Muscle of leg (tissue), 3 donors: ENCODE measurements at regions not wholly inside any gene's neighbourhood (a gene's known extent, or its start where the extent isn't known, plus 50 kb on each side); places are given as distances from the start of the nearest gene placed in this dataset.

Experiments
- DNase-seq: peaks from one replicate; pipeline ENCODE4 v3.0.0; 2013
- H3K27ac ChIP-seq: one replicate; pipeline ENCODE4 v1.5.1; 2013; ENCODE audit warnings: mild to moderate bottlenecking, low read length, control low read depth
- H3K27me3 ChIP-seq: one replicate; pipeline ENCODE4 v1.6.1; 2013; ENCODE audit warnings: low read length; ENCODE audit not compliant: control insufficient read depth, insufficient read depth
- H3K36me3 ChIP-seq: one replicate; pipeline ENCODE4 v1.6.1; 2013; ENCODE audit warnings: low read length; ENCODE audit not compliant: control insufficient read depth, insufficient read depth
- H3K4me1 ChIP-seq: one replicate; pipeline ENCODE4 v1.6.1; 2013; ENCODE audit warnings: low read length; ENCODE audit not compliant: control insufficient read depth, insufficient read depth
- H3K4me3 ChIP-seq: one replicate; pipeline ENCODE4 v1.5.1; 2013; ENCODE audit warnings: low read length, control low read depth
- H3K9me3 ChIP-seq: replicated peaks from 2 replicates; pipeline ENCODE4 v1.6.1; 2013; ENCODE audit warnings: low read depth, low read length; ENCODE audit not compliant: control insufficient read depth
- WGBS: methylation state at CpG from one replicate; pipeline ENCODE4 v1.1.5; 2013; ENCODE audit warnings: missing lambda C conversion rate; ENCODE audit not compliant: insufficient coverage; 5-methylcytosine and 5-hydroxymethylcytosine counted together

GRCh38 chr18:2330764-2331163, 240.5 kb downstream of the METTL4 start:
- Histone ChIP-seq H3K4me1 (no peaks in the 10 kb centered on the region), H3K9me3 (no peaks in the 10 kb centered on the region), H3K36me3 (no peaks in the 10 kb centered on the region), H3K4me3 (no peak overlapping the region), H3K27ac (no peak overlapping the region), H3K27me3 (no peaks in the 10 kb centered on the region)
- DNase-seq, result no peak
- WGBS, result no CpG with 5 or more reads among the region's 2 CpGs

- no peak for DNase-seq
- Histone ChIP-seq H3K27ac (no peak overlapping the region), H3K4me3 (no peak overlapping the region), H3K36me3 (no peaks in the 10 kb centered on the region), H3K4me1 (no peaks in the 10 kb centered on the region), H3K27me3 (no peaks in the 10 kb centered on the region), H3K9me3 (no peaks in the 10 kb centered on the region)
- no CpG with 5 or more reads among the region's 4 CpGs for WGBS
Measured at GRCh38 chr18:2331491-2331890, 239.8 kb downstream of the METTL4 start.

- H3K27me3 ChIP-seq, result no peaks in the 10 kb centered on the region
- no peaks in the 10 kb centered on the region for H3K9me3 ChIP-seq
- H3K36me3 ChIP-seq, result no peaks in the 10 kb centered on the region
- no peak for DNase-seq
- H3K4me3 ChIP-seq, result no peak overlapping the region
- H3K27ac ChIP-seq, result no peak overlapping the region
- no peaks in the 10 kb centered on the region for H3K4me1 ChIP-seq
Measured at GRCh38 chr18:2336690-2337392, 234.5 kb downstream of the METTL4 start.

GRCh38 chr18:2337552-2338141, 233.7 kb downstream of the METTL4 start:
- H3K27ac ChIP-seq, result no peak overlapping the region
- no peaks in the 10 kb centered on the region for H3K9me3 ChIP-seq
- WGBS, result no CpG with 5 or more reads among the region's 7 CpGs
- H3K36me3 ChIP-seq, result no peaks in the 10 kb centered on the region
- H3K4me3 ChIP-seq, result no peak overlapping the region
- no peak for DNase-seq
- no peaks in the 10 kb centered on the region for H3K27me3 ChIP-seq
- H3K4me1 ChIP-seq, result no peaks in the 10 kb centered on the region

- no peak for DNase-seq
- Histone ChIP-seq H3K9me3 (no peaks in the 10 kb centered on the region), H3K27me3 (no peaks in the 10 kb centered on the region), H3K27ac (no peak overlapping the region), H3K4me3 (no peak overlapping the region), H3K4me1 (no peaks in the 10 kb centered on the region), H3K36me3 (no peaks in the 10 kb centered on the region)
- no CpG with 5 or more reads among the region's 3 CpGs for WGBS
Measured at GRCh38 chr18:2338601-2339000, 232.7 kb downstream of the METTL4 start.

GRCh38 chr18:2340335-2340734, 231.0 kb downstream of the METTL4 start:
- no peaks in the 10 kb centered on the region for H3K27me3 ChIP-seq
- no peaks in the 10 kb centered on the region for H3K36me3 ChIP-seq
- no peaks in the 10 kb centered on the region for H3K9me3 ChIP-seq
- H3K27ac ChIP-seq, result no peak overlapping the region
- DNase-seq, result no peak
- H3K4me1 ChIP-seq, result no peaks in the 10 kb centered on the region
- WGBS, result 49% methylated on average over 2 of the region's 4 CpGs
- H3K4me3 ChIP-seq, result no peak overlapping the region

- Histone ChIP-seq H3K36me3 (no peaks in the 10 kb centered on the region), H3K4me3 (no peak overlapping the region), H3K9me3 (no peaks in the 10 kb centered on the region), H3K27me3 (no peaks in the 10 kb centered on the region), H3K27ac (no peak overlapping the region), H3K4me1 (no peaks in the 10 kb centered on the region)
- WGBS, result 60% methylated on average over 1 of the region's 5 CpGs
- DNase-seq, result no peak
Measured at GRCh38 chr18:2348003-2348402, 223.3 kb downstream of the METTL4 start.

GRCh38 chr18:2351126-2351850, 220.0 kb downstream of the METTL4 start:
- no peak overlapping the region for H3K4me3 ChIP-seq
- DNase-seq, result no peak
- no peaks in the 10 kb centered on the region for H3K36me3 ChIP-seq
- WGBS, result 88% methylated on average over 29 of the region's 31 CpGs
- H3K9me3 ChIP-seq, result no peaks in the 10 kb centered on the region
- no peaks in the 10 kb centered on the region for H3K4me1 ChIP-seq
- no peaks in the 10 kb centered on the region for H3K27me3 ChIP-seq
- H3K27ac ChIP-seq, result no peak overlapping the region

GRCh38 chr18:2354292-2354691, 217.0 kb downstream of the METTL4 start:
- no peak overlapping the region for H3K4me3 ChIP-seq
- H3K27ac ChIP-seq, result no peak overlapping the region
- no peaks in the 10 kb centered on the region for H3K9me3 ChIP-seq
- H3K36me3 ChIP-seq, result no peaks in the 10 kb centered on the region
- no peaks in the 10 kb centered on the region for H3K27me3 ChIP-seq
- 100% methylated on average over 1 of the region's 5 CpGs for WGBS
- no peaks in the 10 kb centered on the region for H3K4me1 ChIP-seq
- DNase-seq, result no peak

- H3K27ac ChIP-seq, result no peak overlapping the region
- no peaks in the 10 kb centered on the region for H3K36me3 ChIP-seq
- no peaks in the 10 kb centered on the region for H3K4me1 ChIP-seq
- no peak for DNase-seq
- H3K4me3 ChIP-seq, result no peak overlapping the region
- 72% methylated on average over 3 of the region's 5 CpGs for WGBS
- H3K27me3 ChIP-seq, result no peaks in the 10 kb centered on the region
- H3K9me3 ChIP-seq, result no peaks in the 10 kb centered on the region
Measured at GRCh38 chr18:2356906-2357305, 214.4 kb downstream of the METTL4 start.
